Uterus (tissue), 3 donors: ENCODE measurements at regions not wholly inside any gene's neighbourhood (a gene's known extent, or its start where the extent isn't known, plus 50 kb on each side); places are given as distances from the start of the nearest gene placed in this dataset.

Experiments used
- DNase-seq, 2 donors: peaks; one replicate each; pipeline ENCODE4 v3.0.0-alpha.2; 2019 to 2020
- H3K27ac ChIP-seq, 2 donors: fragments of 200-600 bp; sonication (generic); 1 replicate in 1 of 2; 2 replicates in 1 of 2; pipeline ENCODE4 v1.5.1; 2016 to 2018
- H3K27me3 ChIP-seq, 2 donors: fragments of 200-600 bp; sonication (generic); one replicate each; pipeline ENCODE4 v1.5.1; 2018 to 2019; ENCODE audit warnings: control low read depth in 1 of 2
- H3K36me3 ChIP-seq, 2 donors: fragments of 200-600 bp; sonication (generic); one replicate each; pipeline ENCODE4 v1.5.1; 2019; ENCODE audit warnings: control low read depth in 1 of 2
- H3K4me1 ChIP-seq, 2 donors: fragments of 200-600 bp; sonication (generic); one replicate each; pipeline ENCODE4 v1.5.1; 2018 to 2019; ENCODE audit warnings: control low read depth in 1 of 2
- H3K4me3 ChIP-seq, 2 donors: fragments of 200-600 bp; sonication (generic); 1 replicate in 1 of 2; 2 replicates in 1 of 2; pipeline ENCODE4 v1.5.1; 2018 to 2019; ENCODE audit warnings: mild to moderate bottlenecking in 1 of 2
- H3K9me3 ChIP-seq, 2 donors: fragments of 200-600 bp; sonication (generic); one replicate each; pipeline ENCODE4 v1.5.1; 2019; ENCODE audit warnings: control low read depth in 1 of 2
- POLR2A ChIP-seq, 2 donors: fragments of 450-650 bp; IDR thresholded peaks; one replicate each; pipeline ENCODE4 v1.6.1; 2016; ENCODE audit warnings: antibody characterized with exemption in 2 of 2, mild to moderate bottlenecking in 1 of 2, moderate library complexity in 1 of 2
- intact Hi-C: fragments of 100-400 bp; cut with DNase I; formaldehyde crosslinking; loops from one replicate; pipeline ENCODE4 v1.15.1; 2023; ENCODE audit warnings: low total_unique reads
- TF ChIP-seq, protein P1 (sequence below), 4 experiments: fragments of 200-600 bp in 2 of 4; fragments of 450-650 bp in 2 of 4; sonication (generic) in 2 of 4; IDR thresholded peaks; one replicate each; pipeline ENCODE4 v1.5.1; 2016 to 2019; ENCODE audit warnings: antibody characterized with exemption in 4 of 4, mild to moderate bottlenecking in 2 of 4, moderate library complexity in 1 of 4
- donor health status: DM: yes; HTN: yes; CAD: no.

- TF ChIP-seq, protein P1, sequence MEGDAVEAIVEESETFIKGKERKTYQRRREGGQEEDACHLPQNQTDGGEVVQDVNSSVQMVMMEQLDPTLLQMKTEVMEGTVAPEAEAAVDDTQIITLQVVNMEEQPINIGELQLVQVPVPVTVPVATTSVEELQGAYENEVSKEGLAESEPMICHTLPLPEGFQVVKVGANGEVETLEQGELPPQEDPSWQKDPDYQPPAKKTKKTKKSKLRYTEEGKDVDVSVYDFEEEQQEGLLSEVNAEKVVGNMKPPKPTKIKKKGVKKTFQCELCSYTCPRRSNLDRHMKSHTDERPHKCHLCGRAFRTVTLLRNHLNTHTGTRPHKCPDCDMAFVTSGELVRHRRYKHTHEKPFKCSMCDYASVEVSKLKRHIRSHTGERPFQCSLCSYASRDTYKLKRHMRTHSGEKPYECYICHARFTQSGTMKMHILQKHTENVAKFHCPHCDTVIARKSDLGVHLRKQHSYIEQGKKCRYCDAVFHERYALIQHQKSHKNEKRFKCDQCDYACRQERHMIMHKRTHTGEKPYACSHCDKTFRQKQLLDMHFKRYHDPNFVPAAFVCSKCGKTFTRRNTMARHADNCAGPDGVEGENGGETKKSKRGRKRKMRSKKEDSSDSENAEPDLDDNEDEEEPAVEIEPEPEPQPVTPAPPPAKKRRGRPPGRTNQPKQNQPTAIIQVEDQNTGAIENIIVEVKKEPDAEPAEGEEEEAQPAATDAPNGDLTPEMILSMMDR (IDR thresholded peaks at IDR 0.05) = no peak
- no peak for TF ChIP-seq POLR2A (IDR thresholded peaks at IDR 0.05)
- H3K27me3 ChIP-seq = no peaks in the 10 kb centered on the region
- H3K4me3 ChIP-seq = no peak overlapping the region
- no peak for DNase-seq
- H3K36me3 ChIP-seq = no peaks in the 10 kb centered on the region
- H3K4me1 ChIP-seq = no peaks in the 10 kb centered on the region
- intact Hi-C loops = no loop called here
- H3K9me3 ChIP-seq = no peaks in the 10 kb centered on the region
- no peak overlapping the region for H3K27ac ChIP-seq
These were observed 423.8 kb downstream of the PRDM5 start for GRCh38 chr4:120498678-120499077.

DNA sequence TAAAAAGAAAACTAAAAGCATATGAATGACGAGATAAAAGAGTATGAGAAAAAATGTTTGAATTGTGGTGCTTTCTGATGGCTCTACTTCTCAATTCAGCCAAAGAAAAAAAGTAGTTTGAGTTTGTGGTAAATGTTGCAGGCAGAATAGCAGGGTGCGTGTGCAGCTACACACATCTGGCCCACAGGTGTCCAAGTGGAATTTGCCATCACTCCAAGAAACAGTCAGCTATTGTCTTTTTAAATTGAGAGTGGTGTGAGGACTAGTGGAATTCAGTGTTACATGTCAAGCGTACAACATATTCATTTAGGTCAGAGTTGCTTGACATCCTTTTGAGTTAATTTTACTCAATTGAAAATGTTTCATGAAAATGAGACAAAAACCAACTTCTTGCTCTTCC is 424.8 kb upstream of the MAD2L1 start:
- Histone ChIP-seq H3K27me3 (no peaks in the 10 kb centered on the region), H3K27ac (no peak overlapping the region), H3K4me3 (no peak overlapping the region), H3K36me3 (no peaks in the 10 kb centered on the region), H3K9me3 (no peaks in the 10 kb centered on the region), H3K4me1 (no peaks in the 10 kb centered on the region)
- intact Hi-C loops = no loop called here
- DNase-seq = no peak
- TF ChIP-seq, protein P1 (IDR thresholded peaks at IDR 0.05) = no peak
- TF ChIP-seq POLR2A (IDR thresholded peaks at IDR 0.05) = no peak

- DNase-seq = no peak
- no peaks in the 10 kb centered on the region for H3K27me3 ChIP-seq
- no peaks in the 10 kb centered on the region for H3K9me3 ChIP-seq
- H3K27ac ChIP-seq = no peak overlapping the region
- no peaks in the 10 kb centered on the region for H3K4me1 ChIP-seq
- intact Hi-C loops = no loop called here
- no peak overlapping the region for H3K4me3 ChIP-seq
- TF ChIP-seq, protein P1 (IDR thresholded peaks at IDR 0.05) = no peak
- no peak for TF ChIP-seq POLR2A (IDR thresholded peaks at IDR 0.05)
- H3K36me3 ChIP-seq = no peaks in the 10 kb centered on the region
These were observed 415.1 kb upstream of the MAD2L1 start for GRCh38 chr4:120481756-120482155.

DNA sequence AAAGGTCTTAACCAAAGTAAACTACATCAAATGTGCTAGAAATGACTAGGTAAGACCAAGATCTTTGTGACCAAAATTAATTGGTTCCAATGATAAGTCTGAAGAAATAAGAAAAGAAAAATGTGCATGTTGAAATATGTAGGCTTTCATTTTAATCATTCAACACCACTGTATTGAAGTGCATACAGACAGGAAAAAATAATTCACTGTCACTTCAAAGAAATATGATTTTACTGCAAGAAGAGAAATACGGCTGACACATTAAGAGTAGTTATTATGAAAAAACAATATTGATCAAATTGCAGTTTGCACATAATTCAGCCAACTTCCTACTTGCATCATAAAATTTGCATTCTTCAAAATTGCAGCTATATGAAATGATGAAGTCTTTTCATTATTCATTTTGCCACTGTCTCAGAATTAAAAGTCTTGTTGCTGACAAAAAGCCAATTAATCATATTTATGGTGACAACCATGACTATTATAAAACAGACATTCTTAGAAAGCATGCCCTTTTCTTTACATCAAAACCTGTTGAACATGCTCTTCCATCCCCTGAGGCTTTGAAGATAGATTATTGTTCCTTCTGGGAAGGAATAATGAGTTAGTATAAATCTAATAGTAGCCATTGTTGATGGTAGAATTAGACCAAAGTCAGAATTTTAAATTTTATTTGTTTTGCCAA is 405.9 kb upstream of the MAD2L1 start:
- H3K9me3 ChIP-seq = no peaks in the 10 kb centered on the region
- H3K4me3 ChIP-seq = no peak overlapping the region
- H3K27me3 ChIP-seq = no peaks in the 10 kb centered on the region
- no peak for DNase-seq
- H3K4me1 ChIP-seq = no peaks in the 10 kb centered on the region
- no peak overlapping the region for H3K27ac ChIP-seq
- TF ChIP-seq, protein P1 (IDR thresholded peaks at IDR 0.05) = no peak
- TF ChIP-seq POLR2A (IDR thresholded peaks at IDR 0.05) = no peak
- H3K36me3 ChIP-seq = no peaks in the 10 kb centered on the region
- intact Hi-C loops = no loop called here

DNA sequence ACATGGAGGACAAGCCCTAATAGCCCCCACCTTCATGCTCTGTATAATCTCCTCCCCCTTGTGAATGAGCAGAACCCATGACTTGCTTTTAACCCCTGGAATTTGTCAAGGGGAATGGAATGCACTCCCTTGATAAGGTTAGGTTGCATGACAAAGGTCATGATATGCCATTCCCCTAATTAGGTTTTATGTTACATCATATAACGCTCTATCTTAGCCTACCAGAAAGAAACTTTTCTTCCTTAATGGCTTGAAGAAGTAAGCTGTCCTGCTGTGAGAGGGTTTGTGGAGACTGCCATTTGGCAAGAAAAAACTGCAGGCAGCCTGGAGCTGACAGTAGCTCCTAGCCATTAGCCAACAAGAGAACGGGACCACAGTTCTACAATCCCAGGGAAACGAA is 399.8 kb upstream of the MAD2L1 start:
- TF ChIP-seq POLR2A (IDR thresholded peaks at IDR 0.05) = no peak
- TF ChIP-seq, protein P1 (IDR thresholded peaks at IDR 0.05) = no peak
- Histone ChIP-seq H3K4me1 (no peaks in the 10 kb centered on the region), H3K4me3 (no peak overlapping the region), H3K27me3 (no peaks in the 10 kb centered on the region), H3K36me3 (no peaks in the 10 kb centered on the region), H3K27ac (no peak overlapping the region), H3K9me3 (no peaks in the 10 kb centered on the region)
- no peak for DNase-seq
- intact Hi-C loops = no loop called here
